ENCODE measurements at regions not wholly inside any gene's neighbourhood (a gene's known extent, or its start where the extent isn't known, plus 50 kb on each side); places are given as distances from the start of the nearest gene placed in this dataset.

- H3K27me3 ChIP-seq (ENCODE audit: insufficient read depth, poor library complexity, severe bottlenecking) = no peaks in the 10 kb centered on the region
- DNase-seq (ENCODE audit: low read depth in 1 of 2, low spot score in 1 of 2) = peak in 1 of 2 experiments; percentile 60
- H3K4me3 ChIP-seq (replicated peaks; ENCODE audit: insufficient read depth, low read length) = no peak overlapping the region
- TF ChIP-seq SPI1 (IDR thresholded peaks at IDR 0.05; ENCODE audit: borderline replicate concordance, low read depth) = peak; percentile 98
- TF ChIP-seq CTCF (IDR thresholded peaks at IDR 0.05; ENCODE audit: insufficient read depth, low read length) = no peak
- no peak overlapping the region for H3K27ac ChIP-seq (replicated peaks)
Measured at GRCh38 chr2:186913870-186914269, 64.9 kb upstream of the ZSWIM2 start.

- no peak for TF ChIP-seq SPI1 (IDR thresholded peaks at IDR 0.05; ENCODE audit: borderline replicate concordance, low read depth)
- no peak for TF ChIP-seq REST (IDR thresholded peaks at IDR 0.05; ENCODE audit: insufficient replicate concordance, low read depth)
- TF ChIP-seq GABPA (IDR thresholded peaks at IDR 0.05; ENCODE audit: low read depth) = no peak
- no peak for TF ChIP-seq CTCF (IDR thresholded peaks at IDR 0.05; ENCODE audit: insufficient read depth, low read length)
- no peak for TF ChIP-seq POLR2AphosphoS5 (IDR thresholded peaks at IDR 0.05; ENCODE audit: low read depth)
- Histone ChIP-seq H3K4me3 (replicated peaks; ENCODE audit: insufficient read depth, low read length) (no peak overlapping the region), H3K27me3 (ENCODE audit: insufficient read depth, poor library complexity, severe bottlenecking) (no peaks in the 10 kb centered on the region), H3K27ac (replicated peaks) (no peak overlapping the region)
- no peak for DNase-seq (ENCODE audit: low read depth in 1 of 2, low spot score in 1 of 2)
Measured at GRCh38 chr2:186912979-186913378, 64.0 kb upstream of the ZSWIM2 start.

- DNase-seq (ENCODE audit: low read depth in 1 of 2, low spot score in 1 of 2) = no peak
- Histone ChIP-seq H3K27ac (replicated peaks) (no peak overlapping the region), H3K27me3 (ENCODE audit: insufficient read depth, poor library complexity, severe bottlenecking) (no peaks in the 10 kb centered on the region), H3K4me3 (replicated peaks; ENCODE audit: insufficient read depth, low read length) (no peak overlapping the region)
- TF ChIP-seq SPI1 (IDR thresholded peaks at IDR 0.05; ENCODE audit: borderline replicate concordance, low read depth) = peak; percentile 23; the same call in 1 of the 2 replicates
- TF ChIP-seq GABPA (IDR thresholded peaks at IDR 0.05; ENCODE audit: low read depth) = no peak
Measured at GRCh38 chr2:186911551-186912085, 62.6 kb upstream of the ZSWIM2 start.

GRCh38 chr2:186910996-186911395, 62.0 kb upstream of the ZSWIM2 start:
- no peaks in the 10 kb centered on the region for H3K27me3 ChIP-seq (ENCODE audit: insufficient read depth, poor library complexity, severe bottlenecking)
- TF ChIP-seq GABPA (IDR thresholded peaks at IDR 0.05; ENCODE audit: low read depth) = no peak
- no peak for TF ChIP-seq POLR2AphosphoS5 (IDR thresholded peaks at IDR 0.05; ENCODE audit: low read depth)
- no peak for TF ChIP-seq REST (IDR thresholded peaks at IDR 0.05; ENCODE audit: insufficient replicate concordance, low read depth)
- TF ChIP-seq SPI1 (IDR thresholded peaks at IDR 0.05; ENCODE audit: borderline replicate concordance, low read depth) = no peak
- no peak for TF ChIP-seq CTCF (IDR thresholded peaks at IDR 0.05; ENCODE audit: insufficient read depth, low read length)
- no peak for DNase-seq (ENCODE audit: low read depth in 1 of 2, low spot score in 1 of 2)

More at GRCh38 chr2:186910996-186911395, 62.0 kb upstream of the ZSWIM2 start:
- no peak overlapping the region for H3K27ac ChIP-seq (replicated peaks)
- no peak overlapping the region for H3K4me3 ChIP-seq (replicated peaks; ENCODE audit: insufficient read depth, low read length)
